Heart right ventricle (tissue), 16 donors: ENCODE measurements at regions not wholly inside any gene's neighbourhood (a gene's known extent, or its start where the extent isn't known, plus 50 kb on each side); places are given as distances from the start of the nearest gene placed in this dataset.

ENCODE experiments used
- ATAC-seq, 8 donors: fragments of 200-7000 bp; cut with Tn5 transposase; one replicate each; pipeline ENCODE4 v1.9.1; 2020; ENCODE audit warnings: mild to moderate bottlenecking in 8 of 8, moderate library complexity in 8 of 8, moderate number of reproducible peaks in 1 of 8
- DNase-seq, 2 donors: peaks; one replicate each; pipeline ENCODE4 v3.0.0-alpha.2; 2020
- H3K27ac ChIP-seq, 10 donors: fragments of 200-600 bp; sonication (generic) in 2 of 10; one replicate each; pipeline versions ENCODE4 v1.5.0 to v1.8.0; 2020 to 2022; ENCODE audit warnings: mild to moderate bottlenecking in 3 of 10
- H3K27me3 ChIP-seq, 7 donors: fragments of 200-600 bp; one replicate each; pipeline ENCODE4 v1.8.0; 2021 to 2022; ENCODE audit warnings: mild to moderate bottlenecking in 2 of 7
- H3K36me3 ChIP-seq, 9 donors: fragments of 200-600 bp; sonication (generic) in 1 of 9; one replicate each; pipeline versions ENCODE4 v1.5.0 to v1.8.0; 2020 to 2022; ENCODE audit warnings: mild to moderate bottlenecking in 2 of 9
- H3K4me1 ChIP-seq, 9 donors: fragments of 200-600 bp; sonication (generic) in 1 of 9; one replicate each; pipeline versions ENCODE4 v1.5.0 to v1.8.0; 2020 to 2022; ENCODE audit warnings: mild to moderate bottlenecking in 4 of 9
- H3K4me3 ChIP-seq, 10 donors: fragments of 200-600 bp; sonication (generic) in 2 of 10; one replicate each; pipeline versions ENCODE4 v1.5.0 to v1.8.0; 2020 to 2022; ENCODE audit warnings: mild to moderate bottlenecking in 7 of 10, moderate library complexity in 2 of 10
- H3K9me3 ChIP-seq, 11 donors: fragments of 200-600 bp in 10 of 11; sonication (generic) in 2 of 11; one replicate each; pipeline versions ENCODE4 v1.5.0 to v1.8.0; 2013 to 2022; ENCODE audit warnings: mild to moderate bottlenecking in 2 of 11, control low read depth in 1 of 11, moderate library complexity in 1 of 11
- CTCF ChIP-seq, 9 donors: fragments of 200-600 bp; sonication (generic) in 2 of 9; IDR thresholded peaks; one replicate each; pipeline versions ENCODE4 v1.5.0 to v1.8.0; 2021 to 2022; ENCODE audit warnings: antibody characterized with exemption in 9 of 9, mild to moderate bottlenecking in 5 of 9, moderate library complexity in 1 of 9
- WGBS, 2 donors: extraction: QIAGEN DNeasy Blood & Tissue Kit; methylation state at CpG; one replicate each; pipeline ENCODE4 v1.1.7; 2013; ENCODE audit warnings: inconsistent platforms in 1 of 2; 5-methylcytosine and 5-hydroxymethylcytosine counted together
- intact Hi-C, 10 donors: fragments of 100-400 bp; cut with DNase I; formaldehyde crosslinking; loops; one replicate each; pipeline versions ENCODE4 v1.11.1 to v1.14.2; 2022
- donor health status: Arrhythmogenic right ventricular cardiomyopathy.
- donor health status: ischemic (EF 13 %, LVEDD 7.1; RV severe dilation, severe dysfunction).
- donor health status: healthy with polysubstance abuse.
- donor health status: DM: no; HTN: yes; CAD: no.
- donor health status: DM: no; HTN: no; CAD: no.
- donor health status: ischemic (EF 25% LVEDD 6.9; RV normal size, moderate dysfunction).
- donor health status: ischemic (EF 25% LVEDD 5.7; RV mildly dilated, moderate dysfunction).
- donor health status: healthy.
- donor health status: DM: yes; HTN: yes; CAD: no.
- donor health status: Ischemic cardiomyopathy.
- donor health status: ischemic (EF 35%, LVEDD 5.7; RV mildly dilated, moderate dysfunction).
- donor health status: nonischemic (EF 11% LVEDD 7.7; RV severe dilation, severe dysfunction).
- donor health status: DM: yes; HTN: yes; CAD: no.
- donor health status: PGD.
- donor health status: ischemic (EF 29% LVEDD 5.4; RV normal size, mild dysfunction).
- donor health status: nonischemic (EF 23%, LVEDD 6.1; RV moderate dilation, normal function).

- intact Hi-C loops = no loop called here
- H3K36me3 ChIP-seq = no peaks in the 10 kb centered on the region
- no peaks in the 10 kb centered on the region for H3K27me3 ChIP-seq
- DNase-seq (no peak), ATAC-seq (peak in 1 of 8 donors; percentile 53)
- no peak overlapping the region for H3K4me3 ChIP-seq
- H3K9me3 ChIP-seq = peaks cover 0 to 3% (median 0%) of the 10 kb centered on the region in 11 donors
- no peaks in the 10 kb centered on the region for H3K4me1 ChIP-seq
- H3K27ac ChIP-seq = no peak overlapping the region
- 85 to 96% methylated on average over 2 of the region's 2 CpGs for WGBS, 2 donors
- TF ChIP-seq CTCF (IDR thresholded peaks at IDR 0.05) = no peak
Measured at GRCh38 chr5:74232276-74232675, 408.3 kb downstream of the ENC1 start.

GRCh38 chr5:74231697-74232096, 408.8 kb downstream of the ENC1 start:
- H3K4me1 ChIP-seq = no peaks in the 10 kb centered on the region
- intact Hi-C loops = no loop called here
- H3K27me3 ChIP-seq = no peaks in the 10 kb centered on the region
- no peak overlapping the region for H3K4me3 ChIP-seq
- TF ChIP-seq CTCF (IDR thresholded peaks at IDR 0.05) = no peak
- ATAC-seq (no peak), DNase-seq (no peak)
- H3K27ac ChIP-seq = no peak overlapping the region
- H3K36me3 ChIP-seq = no peaks in the 10 kb centered on the region
- 83 to 86% methylated on average over 5 of the region's 5 CpGs for WGBS, 2 donors
- H3K9me3 ChIP-seq = peaks cover 0 to 3% (median 0%) of the 10 kb centered on the region in 11 donors

GRCh38 chr5:74226716-74227485, 413.6 kb downstream of the ENC1 start:
- no peaks in the 10 kb centered on the region for H3K27me3 ChIP-seq
- no peaks in the 10 kb centered on the region for H3K36me3 ChIP-seq
- H3K9me3 ChIP-seq = peaks cover 0 to 12% (median 0%) of the 10 kb centered on the region in 11 donors
- H3K27ac ChIP-seq = no peak overlapping the region
- 65 to 76% methylated on average over 4 of the region's 4 CpGs for WGBS, 2 donors
- H3K4me3 ChIP-seq = no peak overlapping the region
- ATAC-seq (no peak), DNase-seq (no peak)
- intact Hi-C loops = no loop called here
- TF ChIP-seq CTCF (IDR thresholded peaks at IDR 0.05) = no peak
- H3K4me1 ChIP-seq = no peaks in the 10 kb centered on the region

- no peaks in the 10 kb centered on the region for H3K36me3 ChIP-seq
- no peak for ATAC-seq
- intact Hi-C loops = no loop called here
- no peaks in the 10 kb centered on the region for H3K4me1 ChIP-seq
- TF ChIP-seq CTCF (IDR thresholded peaks at IDR 0.05) = no peak
- no peak overlapping the region for H3K27ac ChIP-seq
- H3K4me3 ChIP-seq = no peak overlapping the region
- no peak for DNase-seq
- H3K9me3 ChIP-seq = peaks cover 0 to 12% (median 0%) of the 10 kb centered on the region in 11 donors
- H3K27me3 ChIP-seq = no peaks in the 10 kb centered on the region
Measured at GRCh38 chr5:74225587-74225986, 414.9 kb downstream of the ENC1 start.
